NCI-H2107 treated with DMSO at 0.1 percent for 48 hours (cell line): ENCODE measurements at regions not wholly inside any gene's neighbourhood (a gene's known extent, or its start where the extent isn't known, plus 50 kb on each side); places are given as distances from the start of the nearest gene placed in this dataset.

Source experiments
- DNase-seq: peaks from one replicate; lab custom pipeline; 2025; ENCODE audit not compliant: unreplicated experiment; lab: John Stamatoyannopoulos, UW

DNA sequence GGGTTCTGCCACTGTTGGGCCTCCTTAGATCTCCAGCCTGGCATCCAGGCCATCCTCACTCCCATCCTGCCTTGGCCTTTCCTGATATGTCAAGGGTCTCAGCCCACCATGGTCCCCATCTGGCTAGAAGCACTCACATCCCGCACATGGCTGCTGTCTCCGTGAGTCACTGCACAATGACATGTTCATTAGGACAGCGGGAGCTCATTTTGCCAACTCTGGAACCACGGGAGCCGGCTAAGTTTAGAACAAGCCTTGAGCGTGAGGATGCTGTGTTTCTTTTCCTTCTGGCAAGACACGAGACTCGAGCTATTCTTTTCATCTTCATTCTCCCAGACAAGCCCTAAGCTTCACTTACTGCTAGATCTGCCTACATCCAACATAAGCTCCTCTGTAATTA, 65.7 kb upstream of the KSR1 start:
- no peak for DNase-seq

DNA sequence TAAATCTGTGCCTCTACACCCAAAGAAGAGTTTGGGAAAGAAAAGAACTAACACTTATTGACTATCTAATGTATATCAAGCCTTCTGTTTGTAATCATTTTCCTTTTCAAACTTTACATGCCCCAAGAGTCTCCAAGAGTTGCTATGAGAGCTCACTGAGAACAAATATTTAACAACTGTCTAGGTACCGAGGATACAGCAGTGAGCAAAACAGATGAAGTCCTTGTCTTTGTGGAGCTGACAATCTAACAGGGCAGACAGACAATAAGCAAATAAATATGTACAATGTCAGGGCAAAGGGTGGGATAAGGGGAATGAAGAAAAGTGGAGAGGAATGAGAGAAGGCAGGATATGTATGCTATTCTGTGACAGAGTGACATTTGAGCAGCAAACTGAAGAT, 64.8 kb upstream of the KSR1 start:
- no peak for DNase-seq

DNA sequence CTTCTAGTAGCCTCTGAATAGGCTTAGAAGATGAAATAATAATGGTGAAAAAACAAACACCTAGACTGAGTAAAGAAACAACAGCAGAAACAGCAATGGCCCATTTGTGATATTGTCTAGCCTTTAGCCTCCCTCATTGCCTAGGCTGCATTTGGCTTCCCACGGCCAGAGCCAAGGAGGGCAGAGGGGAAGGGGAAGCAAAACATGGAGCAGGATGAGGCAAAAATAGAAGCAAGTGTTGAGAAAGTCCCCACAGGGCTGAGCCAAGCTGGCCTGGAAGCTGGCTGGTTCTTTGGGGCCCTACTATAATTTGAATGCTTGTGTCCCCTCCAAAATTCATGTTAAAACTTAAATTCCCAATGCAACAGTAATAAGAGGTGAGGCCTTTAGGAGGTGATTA, 60.2 kb upstream of the KSR1 start:
- DNase-seq: no peak

DNA sequence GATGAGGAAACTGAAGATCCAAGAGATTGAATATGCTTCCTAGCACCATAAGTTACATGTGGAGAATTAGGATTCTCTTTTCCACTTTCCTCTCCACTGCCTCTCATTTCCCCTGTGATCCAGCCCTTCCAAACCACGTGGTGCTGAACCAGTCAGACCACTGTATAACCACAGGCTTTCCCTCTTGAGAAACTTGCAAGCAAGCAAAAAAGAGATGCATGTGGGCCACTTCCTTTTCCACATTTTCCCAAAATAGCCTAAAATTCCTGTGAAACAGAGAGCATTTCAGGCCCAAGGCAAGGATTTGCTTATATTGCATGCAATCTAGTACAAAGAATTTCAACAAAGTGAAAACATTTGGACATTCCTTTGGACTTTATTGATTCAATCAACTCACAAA, 59.3 kb upstream of the KSR1 start:
- no peak for DNase-seq

DNA sequence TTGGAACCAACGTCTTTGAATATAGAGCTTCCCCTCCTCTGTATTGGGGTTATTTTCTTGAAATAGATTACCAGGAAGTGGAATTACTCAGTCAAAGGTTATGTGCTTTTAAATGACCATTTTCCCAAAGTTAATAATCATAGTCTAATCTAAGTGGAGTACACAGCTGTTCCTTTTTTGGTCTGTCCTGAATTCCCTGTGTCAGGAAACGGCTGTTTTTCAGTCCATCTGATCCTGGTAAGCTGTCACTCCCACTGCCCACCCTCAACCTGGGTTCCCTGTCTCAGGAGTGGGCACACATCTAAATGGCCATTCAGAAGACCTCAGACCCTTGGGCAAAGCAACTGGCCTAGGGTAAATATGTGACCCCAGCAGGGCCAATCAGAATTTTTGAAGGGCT, 57.6 kb upstream of the KSR1 start:
- no peak for DNase-seq

DNA sequence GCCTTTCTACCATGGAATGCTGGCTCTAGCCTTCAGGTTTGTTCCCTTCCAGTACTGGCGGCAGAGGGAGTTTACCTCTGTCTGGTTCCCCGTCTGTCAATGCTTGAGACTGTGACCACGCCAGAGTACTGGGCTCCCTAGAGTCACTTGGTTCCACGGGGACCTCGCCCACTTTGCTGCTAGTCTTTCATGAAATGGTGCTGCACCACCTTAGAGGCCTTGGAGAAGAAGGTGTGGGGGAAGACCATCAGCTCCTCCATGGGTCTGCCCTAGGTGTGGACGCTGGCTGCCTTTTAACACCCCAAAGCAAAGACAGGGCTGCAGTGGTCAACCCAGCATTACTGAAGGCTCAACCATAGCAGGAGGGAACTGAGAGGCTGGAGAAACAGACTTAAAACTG, 55.3 kb upstream of the KSR1 start:
- no peak for DNase-seq

DNA sequence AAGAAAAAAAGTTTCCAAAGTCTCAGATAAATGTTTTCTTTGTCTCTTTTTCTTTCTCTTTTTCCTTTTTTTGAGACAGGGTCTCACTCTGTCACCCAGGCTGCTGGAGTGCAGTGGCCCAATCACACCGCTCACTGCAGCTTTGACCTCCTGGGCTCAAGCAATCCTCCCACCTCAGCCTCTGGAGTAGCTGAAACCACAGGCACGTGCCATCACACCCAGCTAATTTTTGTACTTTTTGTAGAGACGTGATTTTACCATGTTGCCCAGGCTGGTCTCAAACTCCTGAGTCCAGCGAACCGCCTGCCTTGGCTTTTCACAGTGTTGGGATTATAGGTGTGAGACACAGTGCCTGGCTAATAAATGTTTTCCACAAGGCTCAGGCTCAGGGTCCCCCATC, 53.3 kb upstream of the KSR1 start:
- no peak for DNase-seq

DNA sequence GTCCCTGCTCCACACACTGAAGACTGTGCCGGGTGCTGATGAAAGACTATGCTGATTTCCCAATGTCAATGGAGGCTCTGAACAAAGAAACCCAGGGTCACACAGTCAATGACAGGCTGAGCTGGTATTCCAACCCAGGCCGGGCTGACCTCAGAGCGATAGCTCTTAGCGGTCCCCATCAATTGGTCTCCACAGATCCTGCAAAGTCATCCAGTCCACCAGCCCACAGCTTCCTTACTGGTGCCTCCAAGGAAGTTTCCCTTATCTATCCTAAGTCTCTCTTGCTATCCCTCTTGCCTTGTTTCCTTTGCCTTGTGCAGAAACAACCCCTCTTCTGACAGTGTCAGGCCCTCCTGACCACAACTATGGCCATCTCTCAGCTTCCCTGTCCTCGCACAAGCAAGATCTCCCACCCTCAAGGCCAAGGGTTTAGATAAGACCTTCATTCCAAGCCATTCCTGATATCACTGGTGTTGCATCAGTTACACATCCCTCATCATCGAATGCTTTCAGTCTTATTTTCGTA, 52.7 kb upstream of the KSR1 start:
- no peak for DNase-seq

DNA sequence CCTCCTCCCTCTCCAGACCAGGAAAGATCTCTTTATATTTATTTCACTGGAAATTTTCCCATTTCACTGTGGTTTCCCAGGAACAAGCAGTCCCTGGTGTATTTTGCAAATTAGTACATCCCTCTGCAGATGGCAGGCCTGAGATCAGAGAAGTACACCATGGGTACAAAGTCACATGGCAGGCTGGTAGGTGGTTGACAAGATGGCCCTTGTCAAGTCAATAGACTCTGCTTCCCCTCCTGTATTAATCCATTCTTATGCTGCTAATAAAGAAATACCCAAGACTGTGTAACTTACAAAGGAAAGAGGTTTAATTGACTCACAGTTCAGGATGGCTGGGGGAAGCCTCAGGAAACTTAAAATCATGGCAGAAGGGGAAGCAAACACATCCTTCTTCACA, 51.6 kb upstream of the KSR1 start:
- no peak for DNase-seq
